ENCODE measurements at regions not wholly inside any gene's neighbourhood (a gene's known extent, or its start where the extent isn't known, plus 50 kb on each side); places are given as distances from the start of the nearest gene placed in this dataset.
A peak's percentile ranks its signal among the peaks of the same experiment; 100 is the strongest.

DNA sequence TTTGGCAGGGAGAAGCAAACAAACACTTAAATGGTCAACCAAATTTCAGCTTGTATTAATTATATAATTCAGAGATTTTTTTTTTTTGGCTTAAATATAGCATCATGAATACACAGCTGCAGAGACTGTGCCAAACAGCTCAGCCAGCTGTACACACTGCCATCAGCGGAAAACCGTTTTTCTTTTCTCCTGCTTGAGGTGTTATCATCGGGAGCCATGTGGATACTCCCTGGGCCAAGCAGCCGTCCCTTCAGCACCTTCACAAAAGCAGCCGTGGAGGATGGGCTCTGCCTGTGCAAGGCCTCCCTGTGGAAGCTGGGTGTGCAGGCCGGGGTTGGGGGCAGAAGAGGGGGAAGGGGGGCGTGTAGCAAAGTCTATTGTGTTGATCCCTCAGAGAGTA, 85.0 kb downstream of the NUF2 start:
- no peak for DNase-seq (ENCODE audit: low spot score)

DNA sequence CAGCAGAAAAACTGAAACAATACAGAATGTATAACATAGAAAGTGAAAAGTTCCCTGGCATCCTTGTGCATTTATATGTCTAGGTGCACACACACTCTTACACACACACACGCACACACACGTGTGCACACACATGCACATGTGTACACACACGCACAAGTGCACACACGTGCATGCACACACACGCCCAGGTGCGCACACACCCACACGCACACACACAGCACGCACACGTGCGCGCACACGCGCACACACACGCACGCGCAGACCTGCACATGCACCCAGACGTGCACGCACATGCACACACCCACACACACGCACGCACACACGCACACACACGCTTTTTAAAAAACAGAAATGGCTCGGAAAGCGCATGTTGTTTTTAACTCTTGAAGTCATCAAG, 86.5 kb downstream of the NUF2 start:
- no peak for DNase-seq (ENCODE audit: low spot score)

DNA sequence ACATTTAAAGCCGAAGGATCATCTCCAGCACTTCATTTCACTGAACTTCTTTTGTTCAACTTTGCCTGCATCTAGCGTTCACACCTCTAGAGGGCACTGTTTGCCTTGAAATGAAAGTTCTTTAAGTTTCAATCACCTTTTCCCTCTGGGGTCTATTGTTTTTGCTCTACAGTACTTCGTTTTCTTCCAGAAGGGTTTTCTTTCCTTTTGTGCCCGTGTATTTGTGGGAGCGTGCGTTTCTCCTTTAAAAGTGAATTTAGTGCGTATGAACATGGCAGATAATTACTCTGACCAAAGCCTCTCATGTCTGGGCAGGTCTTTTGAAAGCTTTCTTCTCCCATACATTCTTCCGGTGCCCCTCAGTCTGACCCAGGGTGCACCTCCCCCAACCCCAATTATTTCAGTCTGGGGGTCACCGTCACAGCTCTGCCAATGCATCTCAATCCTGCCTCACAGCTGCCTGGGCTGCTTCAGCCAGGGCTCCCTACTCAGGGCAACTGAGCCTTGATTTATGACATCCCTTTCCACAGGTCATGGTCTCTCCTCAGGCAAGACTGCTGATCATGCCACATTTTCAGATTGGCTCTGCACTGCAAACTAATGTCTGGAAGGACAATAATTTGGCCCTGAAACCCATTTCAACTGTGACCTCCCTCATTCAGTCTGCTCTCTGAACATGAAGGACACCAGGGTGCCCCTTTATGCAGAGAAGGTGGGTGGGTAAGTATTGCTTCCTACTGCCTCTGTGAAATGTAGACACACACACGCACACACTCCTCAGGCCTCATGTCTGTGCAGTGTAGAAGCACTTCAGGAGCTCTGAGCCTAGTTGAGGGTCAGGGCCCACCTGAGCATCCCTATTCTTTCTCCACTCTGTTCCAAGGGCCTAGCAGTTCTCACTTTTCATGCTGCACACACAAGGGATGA, 88.6 kb downstream of the NUF2 start:
- peak; percentile 50 for DNase-seq (ENCODE audit: low spot score)

DNA sequence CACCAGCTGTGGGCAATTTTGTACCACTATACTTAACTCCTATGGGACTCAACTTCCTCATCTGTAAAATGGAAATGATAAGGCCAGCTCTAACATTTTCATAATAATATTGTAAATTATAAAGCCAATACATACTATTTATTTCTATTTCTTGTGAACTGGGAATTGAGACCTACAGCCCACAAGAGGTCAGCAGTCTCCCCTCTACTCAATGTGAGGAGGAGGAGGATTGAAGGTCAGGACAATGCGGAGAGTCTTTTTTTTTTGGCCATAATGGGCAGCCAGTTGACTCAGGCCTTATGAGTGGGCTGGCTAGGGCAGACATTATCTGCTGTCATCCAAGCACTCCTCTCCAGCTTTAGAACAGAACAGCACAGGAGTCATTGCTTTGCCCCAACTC, 90.5 kb downstream of the NUF2 start:
- no peak for DNase-seq (ENCODE audit: low spot score)

DNA sequence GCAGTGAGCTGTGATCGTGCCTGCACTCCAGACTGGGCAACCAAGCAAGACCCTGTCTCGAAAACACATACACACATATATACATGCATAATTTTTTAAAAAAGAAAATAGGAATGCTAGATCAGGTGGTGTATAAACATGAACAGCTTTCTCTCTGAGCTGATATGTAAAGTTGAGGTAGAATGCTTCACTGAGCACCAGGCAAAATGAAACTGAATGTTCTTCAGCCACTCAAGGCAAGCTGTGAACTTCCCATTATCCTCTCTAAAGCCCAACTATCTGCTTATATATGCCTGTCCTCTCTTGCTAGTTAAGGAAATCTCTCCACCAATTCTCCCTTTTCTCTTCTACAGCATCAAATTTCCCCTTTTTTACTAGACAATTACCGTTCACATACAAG, 93.0 kb downstream of the NUF2 start:
- no peak for DNase-seq (ENCODE audit: low spot score)

DNA sequence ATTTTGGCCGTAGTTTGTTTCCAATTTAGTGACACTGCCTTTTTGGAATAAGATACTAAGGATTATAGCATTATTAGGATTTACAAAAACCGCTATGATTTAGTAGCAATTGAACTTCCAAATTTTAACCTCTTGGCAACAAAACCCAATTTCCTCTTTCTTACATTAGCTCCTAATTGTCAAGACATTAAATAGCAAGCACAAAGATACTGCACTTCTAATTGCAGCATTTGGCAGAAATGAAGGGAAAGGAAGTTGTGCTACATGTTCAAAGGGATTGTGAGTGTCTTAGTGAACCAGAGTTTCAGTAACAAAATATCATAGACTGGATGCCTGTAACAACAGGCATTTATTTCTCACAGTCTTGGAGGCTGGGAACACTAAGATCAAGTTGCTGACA, 99.9 kb downstream of the NUF2 start:
- DNase-seq (ENCODE audit: low spot score), result no peak

DNA sequence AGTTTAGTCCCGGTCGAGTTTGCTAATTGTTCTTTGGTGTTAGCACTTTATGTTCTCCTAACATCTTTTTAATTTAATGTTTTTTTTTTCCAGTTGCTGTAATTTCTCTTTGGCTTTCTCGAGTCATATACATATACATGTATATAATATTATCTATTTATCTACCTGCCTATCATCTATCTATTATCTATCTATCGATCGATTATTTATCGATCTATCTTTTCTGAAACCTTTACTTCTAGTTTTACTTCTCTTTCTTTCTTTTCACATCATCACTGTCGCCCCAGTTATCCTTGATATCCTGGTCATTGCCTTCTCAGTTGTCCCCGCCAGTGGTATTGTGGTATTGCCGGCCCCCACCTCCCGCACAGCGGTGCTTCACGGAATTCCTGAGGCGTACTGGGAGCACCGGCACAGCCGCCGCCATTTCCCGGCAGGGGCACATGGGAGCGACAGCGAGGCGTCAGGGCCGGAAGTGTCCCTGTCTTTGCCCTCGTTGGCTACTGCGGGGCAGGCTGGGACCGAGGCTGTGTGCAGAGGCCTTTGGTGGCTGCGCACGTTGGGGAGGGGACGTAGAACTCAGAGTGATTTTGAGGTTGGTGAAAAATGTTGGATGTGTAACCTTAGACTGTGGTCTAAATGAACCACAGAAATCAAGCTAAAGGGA, 101.1 kb downstream of the NUF2 start:
- DNase-seq (ENCODE audit: low spot score), result no peak

DNA sequence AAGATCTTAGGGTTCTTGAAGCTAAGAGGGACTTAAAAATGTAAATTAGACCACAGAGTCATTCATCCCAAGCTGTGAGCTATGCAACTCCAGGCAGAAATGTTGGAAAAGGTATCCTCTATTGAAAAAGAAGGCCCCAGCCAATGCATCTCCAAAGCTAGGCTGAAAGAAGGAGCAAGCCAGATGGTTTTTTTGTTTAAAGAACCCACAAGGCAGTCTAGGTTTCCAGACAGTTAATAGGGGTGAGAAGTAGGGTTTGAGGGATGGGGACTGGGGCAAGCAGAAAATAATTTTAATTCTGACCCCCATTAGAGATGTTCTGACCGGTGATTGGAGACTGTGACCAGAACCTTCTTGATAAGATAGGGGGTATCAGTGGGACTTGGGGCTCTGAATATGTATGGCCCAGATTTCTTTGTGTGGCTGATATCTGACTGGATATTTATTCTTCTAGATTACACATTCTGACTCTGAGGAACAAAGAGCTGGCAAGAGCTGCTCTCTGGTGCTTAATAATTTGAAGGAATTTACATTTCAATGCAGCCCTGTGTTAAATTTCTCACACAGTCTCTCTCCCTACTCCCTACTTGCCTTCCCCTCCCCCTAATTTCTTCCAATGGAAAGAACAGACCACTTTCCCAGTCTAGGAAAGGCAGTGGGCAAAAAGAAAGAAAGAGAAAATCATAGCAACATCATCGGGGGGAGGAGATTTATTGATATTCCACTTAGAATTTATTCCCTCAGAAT, 104.9 kb downstream of the NUF2 start:
- DNase-seq (ENCODE audit: low spot score), result no peak

DNA sequence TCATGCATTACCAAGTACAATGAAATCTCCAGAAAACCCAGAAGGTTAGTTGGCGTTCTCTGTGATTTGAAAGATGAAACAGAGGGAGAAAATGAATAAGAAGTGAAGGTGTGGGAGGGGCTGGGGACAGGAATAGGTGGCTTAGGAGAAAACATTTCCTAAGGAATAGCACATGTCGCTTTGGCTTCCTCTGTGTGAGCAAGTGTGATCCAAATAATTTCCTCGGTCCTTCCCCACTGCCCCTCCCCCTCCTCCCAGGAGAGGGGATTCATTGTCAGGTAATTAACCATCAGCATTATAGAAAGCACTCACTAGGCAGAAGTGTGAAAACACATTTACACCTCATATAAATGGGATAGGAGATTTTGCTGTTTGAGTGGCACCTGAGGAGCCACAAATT, 105.5 kb downstream of the NUF2 start:
- no peak for DNase-seq (ENCODE audit: low spot score)

DNA sequence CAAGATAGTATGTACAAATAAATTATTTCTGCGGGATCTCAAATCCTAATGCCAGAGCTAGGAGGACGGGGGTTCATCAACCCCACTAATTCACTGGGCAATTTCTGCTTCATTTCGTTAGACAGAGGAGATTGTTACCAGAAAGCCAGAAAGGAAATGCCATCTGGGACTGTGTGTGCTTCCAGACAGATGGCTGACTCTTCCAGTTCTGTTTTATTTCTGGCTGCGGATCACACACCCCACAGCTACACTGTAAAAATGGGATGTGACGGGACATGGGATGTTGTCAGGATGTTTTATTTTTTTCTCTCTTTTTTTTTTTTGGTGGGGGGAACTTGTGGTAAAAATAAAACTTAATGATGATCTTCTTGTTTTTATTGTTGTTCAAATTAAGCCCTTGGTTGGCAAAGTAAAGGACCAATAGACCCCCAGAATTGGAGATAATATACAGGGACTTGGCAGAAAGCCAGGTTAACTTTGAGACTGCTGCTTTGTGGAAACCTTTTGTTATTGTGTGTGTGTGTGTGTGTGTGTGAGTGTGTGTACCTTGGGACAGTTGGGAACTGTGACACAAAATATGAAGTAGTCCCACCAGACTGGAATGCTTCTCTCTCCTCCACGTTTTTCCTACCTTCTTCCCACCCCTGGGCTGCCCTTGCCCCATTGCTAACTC, 114.5 kb downstream of the NUF2 start:
- DNase-seq (ENCODE audit: low spot score), result peak; percentile 58

DNA sequence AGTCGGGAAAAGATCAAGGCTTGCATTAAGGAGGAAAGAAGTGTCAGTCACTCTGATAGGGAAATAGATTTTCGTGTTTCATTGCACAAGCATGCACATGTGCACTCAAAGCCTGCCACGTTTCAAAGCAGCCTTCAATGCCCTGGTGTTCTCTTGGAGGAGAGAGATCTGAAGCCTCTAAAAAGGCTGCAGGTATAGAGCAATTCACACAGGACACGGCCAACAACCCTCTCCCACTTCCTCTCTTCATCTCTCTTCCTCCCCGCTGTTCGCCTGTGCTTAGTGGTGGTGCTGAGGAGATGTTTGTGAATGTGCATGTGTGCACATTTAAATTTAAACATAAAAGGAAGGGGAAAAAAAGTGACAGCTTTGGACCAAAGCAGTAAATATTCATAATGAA, 117.7 kb downstream of the NUF2 start:
- no peak for DNase-seq (ENCODE audit: low spot score)

DNA sequence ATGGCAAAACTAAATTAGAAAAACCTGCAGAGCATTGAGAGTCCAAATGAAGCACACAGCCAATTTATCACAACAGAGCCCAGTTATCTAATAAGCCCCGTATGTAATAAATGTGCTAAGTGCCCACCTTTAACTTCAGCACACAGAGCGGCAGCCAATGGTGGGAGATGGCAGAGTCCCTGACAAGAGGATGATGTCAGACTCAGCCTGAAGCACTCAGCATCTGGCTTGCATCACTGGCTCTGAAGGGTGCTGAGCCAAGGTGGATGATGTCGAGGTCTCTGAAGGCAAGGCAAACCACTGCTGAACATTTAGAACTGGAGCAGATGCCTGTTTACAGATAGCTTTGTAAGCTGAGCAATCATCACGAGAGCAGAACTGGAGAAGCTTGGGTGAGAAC, 118.3 kb downstream of the NUF2 start:
- DNase-seq (ENCODE audit: low spot score), result no peak

DNA sequence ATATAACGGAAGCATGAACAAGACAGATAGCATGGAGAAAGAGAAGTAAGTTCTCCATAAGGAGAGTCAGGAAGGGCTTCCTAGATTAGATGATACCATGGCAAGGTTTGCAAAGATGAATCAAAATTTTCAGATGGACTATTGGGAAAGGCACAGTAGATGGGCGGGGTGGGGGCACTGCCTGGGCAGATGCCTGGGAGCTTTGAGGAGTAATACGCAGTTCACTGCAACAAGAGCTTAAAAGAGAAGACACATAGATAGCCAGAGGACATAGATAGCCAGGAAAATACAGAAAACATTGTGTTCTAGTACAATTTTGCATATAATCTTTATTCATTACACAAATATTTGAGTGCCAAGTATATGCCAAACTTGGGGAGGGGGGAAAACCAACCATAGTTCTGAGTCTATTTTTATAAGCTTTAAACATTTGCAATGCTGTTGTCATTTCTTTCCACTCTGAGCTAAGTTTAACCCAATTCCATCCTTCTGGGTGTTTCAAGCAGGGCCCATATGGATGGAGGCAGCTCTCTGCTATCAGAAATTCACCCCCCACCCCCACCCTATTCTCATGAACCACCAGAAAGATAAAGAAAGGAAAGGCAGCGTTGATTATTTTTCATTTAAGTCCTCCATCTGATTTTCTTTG, 120.6 kb downstream of the NUF2 start:
- DNase-seq (ENCODE audit: low spot score), result no peak

DNA sequence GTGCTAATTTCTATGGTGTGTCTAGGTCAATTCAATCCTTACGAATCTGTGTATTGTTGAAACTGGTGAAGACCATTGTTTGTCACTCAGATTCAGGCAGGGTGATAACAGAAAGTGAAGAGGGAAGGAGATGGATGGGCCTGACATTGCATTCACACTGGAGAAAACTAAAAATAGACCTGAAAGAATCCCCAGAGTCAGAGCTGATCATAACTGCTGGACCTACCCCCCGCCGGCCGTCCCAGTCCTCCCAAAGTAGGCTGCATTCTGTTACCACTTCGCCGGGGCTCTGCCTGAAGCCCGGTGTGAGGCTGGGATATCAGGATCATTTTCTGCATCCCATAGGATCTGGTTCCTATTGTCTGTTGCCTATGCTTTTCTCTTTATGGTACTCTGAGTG, 121.1 kb downstream of the NUF2 start:
- DNase-seq (ENCODE audit: low spot score), result no peak

DNA sequence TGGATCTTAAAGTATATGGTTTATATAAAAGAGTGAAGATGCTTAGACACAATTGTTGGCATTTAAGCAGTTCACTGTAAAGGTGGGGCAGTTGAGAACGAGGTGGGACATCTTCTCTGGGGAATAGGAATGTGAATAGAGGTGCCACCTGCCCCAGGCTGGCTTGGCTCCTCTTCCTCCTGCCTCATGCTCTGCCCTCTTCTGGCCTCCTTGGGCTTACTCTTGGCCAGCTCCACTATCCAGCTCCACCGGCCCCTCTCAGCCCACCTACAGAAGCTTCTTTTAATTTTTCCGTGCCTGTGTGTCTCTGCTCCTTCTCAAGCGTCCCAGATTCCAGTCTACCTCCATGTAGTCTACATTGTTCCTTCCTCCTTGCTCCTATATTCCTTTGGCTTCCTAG, 122.1 kb downstream of the NUF2 start:
- no peak for DNase-seq (ENCODE audit: low spot score)

DNA sequence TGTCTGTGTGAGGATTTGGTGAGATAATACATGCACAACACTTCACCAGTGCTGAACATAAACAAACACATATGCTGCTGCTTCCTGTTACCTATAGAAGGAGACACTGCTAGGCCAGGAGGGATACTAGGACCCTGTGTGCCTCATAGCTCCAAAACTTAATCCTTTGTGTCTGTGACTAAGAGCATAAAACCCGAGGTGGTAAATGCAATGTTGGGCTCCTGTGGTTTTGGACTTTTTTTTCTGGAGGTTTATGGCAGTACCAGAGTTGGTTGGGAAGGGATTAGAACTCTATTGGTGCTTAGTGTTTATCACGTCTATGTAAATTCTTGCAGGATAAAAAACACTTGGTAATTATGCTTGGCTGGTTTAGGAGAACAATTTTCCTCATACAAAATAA, 122.9 kb downstream of the NUF2 start:
- DNase-seq (ENCODE audit: low spot score), result no peak

DNA sequence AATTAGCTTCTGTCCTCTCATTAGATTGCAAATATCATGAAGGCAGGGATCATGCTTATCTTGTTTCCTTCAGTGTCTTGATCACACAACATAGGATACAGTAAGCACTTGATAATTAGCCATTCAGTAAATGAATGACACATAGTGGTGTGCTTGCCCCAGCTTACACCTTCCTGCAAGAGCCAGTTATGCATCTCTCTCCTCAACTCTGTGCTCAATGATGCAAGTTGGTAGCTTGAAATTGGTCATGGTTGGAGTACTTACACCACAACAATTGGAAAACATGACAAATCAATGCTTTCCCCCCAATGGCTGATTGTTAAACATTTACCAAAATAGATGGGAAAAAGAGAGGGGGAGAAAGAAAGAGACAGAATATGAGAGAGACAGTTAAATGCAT, 129.2 kb downstream of the NUF2 start:
- DNase-seq (ENCODE audit: low spot score), result no peak

DNA sequence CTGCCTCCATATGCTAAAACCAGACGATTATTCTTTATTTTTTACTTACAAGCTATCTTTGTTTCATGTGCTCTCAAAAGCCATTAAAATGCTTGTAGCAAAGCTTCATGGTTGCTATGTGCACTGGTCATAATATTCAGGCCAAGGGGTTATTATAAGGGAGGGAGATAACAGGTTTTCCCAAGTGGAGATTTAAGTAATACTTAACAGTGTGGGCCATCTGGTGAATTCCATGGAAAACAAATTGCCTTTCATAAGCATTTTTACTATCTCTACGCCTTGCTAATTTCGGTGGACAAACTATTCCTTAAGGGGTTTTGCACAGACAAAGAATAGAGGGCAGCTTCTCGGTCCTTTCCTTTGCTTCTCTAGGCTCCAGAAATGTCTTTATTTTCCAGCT, 137.8 kb downstream of the NUF2 start:
- no peak for DNase-seq (ENCODE audit: low spot score)

DNA sequence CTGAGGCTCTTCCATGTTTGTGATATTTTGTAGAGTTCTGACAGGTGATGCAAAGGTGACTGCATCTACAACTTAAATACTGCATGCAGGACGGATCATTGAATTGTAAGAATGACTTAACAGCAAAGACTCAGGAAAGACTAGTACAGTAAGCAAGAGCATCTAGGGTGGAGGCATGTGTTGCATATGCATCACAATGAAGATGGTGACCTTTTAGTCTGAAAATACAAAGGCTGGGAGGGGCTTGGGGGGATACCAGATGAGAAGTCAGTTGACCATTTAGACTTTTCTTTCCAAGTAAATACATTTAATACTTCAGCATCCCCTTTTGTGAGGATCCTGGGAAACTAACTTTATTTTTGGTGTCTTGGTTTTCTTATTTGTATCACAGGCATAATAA, 145.5 kb downstream of the NUF2 start:
- no peak for DNase-seq (ENCODE audit: low spot score)

DNA sequence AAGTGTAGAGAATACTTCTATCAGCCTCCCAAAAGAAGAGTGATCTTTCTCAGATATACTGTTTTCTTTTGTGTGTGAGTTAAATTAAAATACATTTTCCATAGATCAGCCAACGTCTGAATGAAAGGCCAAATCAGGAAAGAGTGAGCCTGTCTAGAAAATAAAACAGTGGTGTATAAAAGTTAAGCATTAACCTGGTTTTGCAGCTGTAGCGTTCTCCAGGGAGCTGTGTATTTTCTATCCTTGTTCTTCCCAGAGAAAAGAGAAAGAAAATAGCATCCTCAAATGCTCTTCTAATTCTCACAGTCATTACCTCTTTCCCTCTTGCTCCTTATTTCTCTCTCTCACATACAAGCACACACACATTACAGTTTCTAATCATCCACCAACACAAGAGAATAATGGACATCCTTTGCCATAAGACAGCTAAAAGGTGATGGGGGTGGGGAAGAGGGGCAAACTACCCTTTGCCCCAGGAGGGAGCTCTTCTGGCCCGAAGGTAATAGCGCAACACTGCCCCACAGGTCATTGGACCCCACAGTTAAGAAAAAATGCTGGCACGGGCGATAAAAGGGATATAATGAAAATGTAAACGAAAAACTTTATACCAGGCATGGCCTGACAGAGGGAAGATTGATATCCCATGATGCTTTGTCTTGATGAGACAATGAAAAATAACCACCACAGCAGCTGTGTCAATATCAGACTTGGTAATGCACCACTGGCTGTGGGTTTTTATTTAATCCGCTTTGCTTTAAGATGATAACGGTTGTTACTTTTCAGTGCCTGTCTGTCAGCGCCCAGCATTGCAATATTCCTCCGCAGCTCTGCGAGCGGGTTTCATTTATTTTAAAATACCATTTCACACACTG, 150.3 kb downstream of the NUF2 start:
- no peak for DNase-seq (ENCODE audit: low spot score)

Data from Ammon's horn (tissue), 1 donor.